ENCODE measurements at regions not wholly inside any gene's neighbourhood (a gene's known extent, or its start where the extent isn't known, plus 50 kb on each side); places are given as distances from the start of the nearest gene placed in this dataset.

DNA sequence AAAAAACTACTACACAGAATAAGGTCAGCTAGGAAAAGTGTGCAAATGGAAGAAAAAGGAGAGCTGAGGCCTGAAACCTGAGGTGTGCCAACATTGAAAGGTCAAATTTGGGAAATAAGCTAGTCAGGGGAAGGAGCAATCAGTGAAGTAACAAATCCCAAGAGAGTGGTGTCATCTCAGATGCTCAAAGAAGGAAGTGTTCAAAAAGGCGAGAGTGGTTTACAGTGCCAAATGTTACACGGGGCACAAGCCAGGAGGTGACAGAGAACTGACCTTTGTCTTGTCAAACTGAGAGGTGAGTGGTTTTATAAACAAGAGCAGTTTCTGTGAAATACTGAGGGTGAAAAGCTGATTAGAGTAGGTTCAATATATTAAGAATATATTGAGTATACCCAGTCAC, 83.0 kb upstream of the TCF21 start:
- ATAC-seq (ENCODE audit: insufficient read depth, low read depth) (no peak), DNase-seq (no peak)
- Histone ChIP-seq H3K4me1 (ENCODE audit: insufficient read depth, low read length) (no peaks in the 10 kb centered on the region), H3K79me2 (ENCODE audit: insufficient read depth, low read length) (no peaks in the 10 kb centered on the region), H4K20me1 (ENCODE audit: insufficient read depth, low read length) (no peaks in the 10 kb centered on the region), H3K36me3 (ENCODE audit: insufficient read depth, low read length) (no peaks in the 10 kb centered on the region), H3K9ac (ENCODE audit: low read depth, low read length) (no peak overlapping the region), H2AFZ (ENCODE audit: low read depth, low read length) (no peak overlapping the region), H3K27ac (ENCODE audit: low read length) (no peak overlapping the region), H3K4me3 (ENCODE audit: low read depth in 1 of 2, low read length in 2 of 2) (no peak overlapping the region), H3K9me3 (ENCODE audit: insufficient read depth, low read length, severe bottlenecking) (no peaks in the 10 kb centered on the region), H3K27me3 (ENCODE audit: insufficient read depth, low read length, poor library complexity) (no peaks in the 10 kb centered on the region), H3K4me2 (ENCODE audit: insufficient read depth, low read length) (no peak overlapping the region)
- TF ChIP-seq, protein P1, sequence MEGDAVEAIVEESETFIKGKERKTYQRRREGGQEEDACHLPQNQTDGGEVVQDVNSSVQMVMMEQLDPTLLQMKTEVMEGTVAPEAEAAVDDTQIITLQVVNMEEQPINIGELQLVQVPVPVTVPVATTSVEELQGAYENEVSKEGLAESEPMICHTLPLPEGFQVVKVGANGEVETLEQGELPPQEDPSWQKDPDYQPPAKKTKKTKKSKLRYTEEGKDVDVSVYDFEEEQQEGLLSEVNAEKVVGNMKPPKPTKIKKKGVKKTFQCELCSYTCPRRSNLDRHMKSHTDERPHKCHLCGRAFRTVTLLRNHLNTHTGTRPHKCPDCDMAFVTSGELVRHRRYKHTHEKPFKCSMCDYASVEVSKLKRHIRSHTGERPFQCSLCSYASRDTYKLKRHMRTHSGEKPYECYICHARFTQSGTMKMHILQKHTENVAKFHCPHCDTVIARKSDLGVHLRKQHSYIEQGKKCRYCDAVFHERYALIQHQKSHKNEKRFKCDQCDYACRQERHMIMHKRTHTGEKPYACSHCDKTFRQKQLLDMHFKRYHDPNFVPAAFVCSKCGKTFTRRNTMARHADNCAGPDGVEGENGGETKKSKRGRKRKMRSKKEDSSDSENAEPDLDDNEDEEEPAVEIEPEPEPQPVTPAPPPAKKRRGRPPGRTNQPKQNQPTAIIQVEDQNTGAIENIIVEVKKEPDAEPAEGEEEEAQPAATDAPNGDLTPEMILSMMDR (IDR thresholded peaks at IDR 0.05; ENCODE audit: borderline replicate concordance, extremely low read depth, low read length, poor library complexity, severe bottlenecking): no peak
- TF ChIP-seq EZH2 (IDR thresholded peaks at IDR 0.05; ENCODE audit: borderline replicate concordance, low read depth, low read length, severe bottlenecking): no peak

DNA sequence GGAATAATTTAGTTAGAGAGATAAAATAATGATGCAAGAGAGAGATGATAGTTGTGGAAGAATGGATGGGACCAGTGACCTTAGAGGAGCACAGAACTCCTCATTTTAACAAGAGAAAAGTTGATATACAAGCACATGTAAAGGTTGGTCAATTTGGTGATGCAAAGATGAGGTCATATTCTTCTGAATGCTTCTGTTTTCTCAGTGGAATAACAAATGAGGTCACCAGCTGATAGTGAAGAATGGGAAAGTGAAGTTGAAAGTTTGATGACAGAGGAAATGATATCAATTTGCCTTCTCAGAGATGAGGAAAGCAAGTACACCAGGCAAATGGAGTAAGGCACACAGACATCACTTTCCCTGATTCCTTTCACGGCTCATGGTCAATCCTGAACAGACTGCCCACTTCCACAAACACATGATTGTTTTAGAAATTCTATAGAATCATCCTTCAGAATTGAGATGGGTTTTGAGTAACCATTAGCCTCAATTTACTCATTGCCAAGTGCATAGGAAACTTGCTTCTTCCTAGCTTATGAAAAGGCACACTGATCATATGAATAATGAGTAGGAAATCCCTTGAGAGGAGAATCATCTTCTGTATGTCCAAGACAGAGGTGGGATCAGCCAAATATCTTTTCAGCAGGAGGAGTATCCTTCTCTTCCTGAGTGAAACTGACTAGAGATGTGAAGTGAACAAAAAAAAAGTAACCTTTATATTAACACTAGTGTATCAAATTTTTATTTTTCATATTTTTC, 82.4 kb upstream of the TCF21 start:
- H3K4me2 ChIP-seq (ENCODE audit: insufficient read depth, low read length): no peak overlapping the region
- TF ChIP-seq, protein P1 (IDR thresholded peaks at IDR 0.05; ENCODE audit: borderline replicate concordance, extremely low read depth, low read length, poor library complexity, severe bottlenecking): no peak
- TF ChIP-seq EZH2 (IDR thresholded peaks at IDR 0.05; ENCODE audit: borderline replicate concordance, low read depth, low read length, severe bottlenecking): no peak
- H4K20me1 ChIP-seq (ENCODE audit: insufficient read depth, low read length): no peaks in the 10 kb centered on the region
- no peak overlapping the region for H3K9ac ChIP-seq (ENCODE audit: low read depth, low read length)
- H2AFZ ChIP-seq (ENCODE audit: low read depth, low read length): no peak overlapping the region
- no peak overlapping the region for H3K4me3 ChIP-seq (ENCODE audit: low read depth in 1 of 2, low read length in 2 of 2)
- H3K27ac ChIP-seq (ENCODE audit: low read length): no peak overlapping the region
- no peak for DNase-seq
- no peak for ATAC-seq (ENCODE audit: insufficient read depth, low read depth)
- no peaks in the 10 kb centered on the region for H3K79me2 ChIP-seq (ENCODE audit: insufficient read depth, low read length)
- H3K9me3 ChIP-seq (ENCODE audit: insufficient read depth, low read length, severe bottlenecking): no peaks in the 10 kb centered on the region
- H3K4me1 ChIP-seq (ENCODE audit: insufficient read depth, low read length): no peaks in the 10 kb centered on the region
- no peaks in the 10 kb centered on the region for H3K36me3 ChIP-seq (ENCODE audit: insufficient read depth, low read length)
- no peaks in the 10 kb centered on the region for H3K27me3 ChIP-seq (ENCODE audit: insufficient read depth, low read length, poor library complexity)

DNA sequence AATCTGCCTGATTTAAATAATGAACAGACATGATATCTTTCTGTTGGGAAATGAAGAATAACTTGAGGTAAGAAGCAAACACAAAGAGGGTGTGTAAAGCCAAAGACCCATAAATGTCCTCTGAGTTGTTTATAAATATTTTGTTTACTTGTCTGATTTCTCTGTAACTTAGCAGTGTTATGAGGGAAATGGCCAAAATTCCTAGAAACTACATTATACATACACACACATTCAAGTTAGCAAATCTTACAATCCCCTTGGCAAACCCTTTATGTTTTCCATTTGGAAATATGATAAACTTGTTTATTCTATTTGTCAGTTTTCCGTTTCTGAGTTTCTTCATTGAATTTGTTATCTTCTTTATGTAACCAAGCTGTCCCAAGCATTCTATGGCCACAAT, 81.4 kb upstream of the TCF21 start:
- Histone ChIP-seq H3K9me3 (ENCODE audit: insufficient read depth, low read length, severe bottlenecking) (no peaks in the 10 kb centered on the region), H3K4me2 (ENCODE audit: insufficient read depth, low read length) (no peak overlapping the region), H3K4me1 (ENCODE audit: insufficient read depth, low read length) (no peaks in the 10 kb centered on the region), H3K9ac (ENCODE audit: low read depth, low read length) (no peak overlapping the region), H3K27me3 (ENCODE audit: insufficient read depth, low read length, poor library complexity) (no peaks in the 10 kb centered on the region), H2AFZ (ENCODE audit: low read depth, low read length) (no peak overlapping the region), H3K27ac (ENCODE audit: low read length) (no peak overlapping the region), H3K4me3 (ENCODE audit: low read depth in 1 of 2, low read length in 2 of 2) (no peak overlapping the region), H3K36me3 (ENCODE audit: insufficient read depth, low read length) (no peaks in the 10 kb centered on the region), H4K20me1 (ENCODE audit: insufficient read depth, low read length) (no peaks in the 10 kb centered on the region), H3K79me2 (ENCODE audit: insufficient read depth, low read length) (no peaks in the 10 kb centered on the region)
- no peak for DNase-seq
- ATAC-seq (ENCODE audit: insufficient read depth, low read depth): no peak
- TF ChIP-seq, protein P1 (IDR thresholded peaks at IDR 0.05; ENCODE audit: borderline replicate concordance, extremely low read depth, low read length, poor library complexity, severe bottlenecking): no peak
- TF ChIP-seq EZH2 (IDR thresholded peaks at IDR 0.05; ENCODE audit: borderline replicate concordance, low read depth, low read length, severe bottlenecking): no peak

Measured in DND-41 (cell line).